Neuronal stem cell (in vitro differentiated cells): ENCODE measurements at regions not wholly inside any gene's neighbourhood (a gene's known extent, or its start where the extent isn't known, plus 50 kb on each side); places are given as distances from the start of the nearest gene placed in this dataset.
A peak's percentile ranks its signal among the peaks of the same experiment; 100 is the strongest.

Source experiments
- DNase-seq: peaks from one replicate; pipeline ENCODE4 v3.0.0-alpha.2; 2013; ENCODE audit warnings: low spot score
- H2AFZ ChIP-seq: one replicate; pipeline ENCODE4 v1.6.1; 2013; ENCODE audit warnings: mild to moderate bottlenecking, low read length, inconsistent platforms
- H2AK5ac ChIP-seq: 2 replicates; pipeline ENCODE4 v1.6.1; 2013; ENCODE audit warnings: low read depth, mild to moderate bottlenecking, inconsistent platforms, low read length, moderate library complexity, mixed read lengths
- H2BK120ac ChIP-seq: 2 replicates; pipeline ENCODE4 v1.6.1; 2013; ENCODE audit warnings: low read depth, mild to moderate bottlenecking, inconsistent platforms, low read length, moderate library complexity, mixed read lengths
- H2BK12ac ChIP-seq: one replicate; pipeline ENCODE4 v1.6.1; 2013; ENCODE audit warnings: low read length, inconsistent platforms
- H2BK15ac ChIP-seq: 2 replicates; pipeline ENCODE4 v1.6.1; 2013; ENCODE audit warnings: mild to moderate bottlenecking, low read length, inconsistent platforms, mixed read lengths
- H2BK5ac ChIP-seq: one replicate; pipeline ENCODE4 v1.6.1; 2013; ENCODE audit warnings: inconsistent platforms, mild to moderate bottlenecking, low read length, moderate library complexity
- H3K14ac ChIP-seq: one replicate; pipeline ENCODE4 v1.6.1; 2013; ENCODE audit warnings: low read length, inconsistent platforms
- H3K18ac ChIP-seq: 2 replicates; pipeline ENCODE4 v1.6.1; 2013; ENCODE audit warnings: low read length, inconsistent platforms
- H3K23ac ChIP-seq: 2 replicates; pipeline ENCODE4 v1.6.1; 2013; ENCODE audit warnings: low read depth, mild to moderate bottlenecking, mixed read lengths, low read length, inconsistent platforms; ENCODE audit not compliant: poor library complexity
- H3K27ac ChIP-seq: replicated peaks from 3 replicates; pipeline ENCODE4 v1.5.1; 2013; ENCODE audit warnings: low read length, inconsistent platforms
- H3K27me3 ChIP-seq, 3 experiments: 2 replicates each; pipeline ENCODE4 v1.6.1; 2013; ENCODE audit warnings: low read length in 3 of 3, mild to moderate bottlenecking in 2 of 3, inconsistent platforms in 1 of 3, low read depth in 1 of 3, mixed read lengths in 1 of 3, moderate library complexity in 1 of 3; ENCODE audit not compliant: control insufficient read depth in 3 of 3, insufficient read depth in 3 of 3
- H3K36me3 ChIP-seq, 2 donors: replicated peaks in 1 of 2; 2 replicates each; pipeline ENCODE4 v1.6.1; 2013; ENCODE audit warnings: low read length in 2 of 2; ENCODE audit not compliant: control insufficient read depth in 2 of 2, insufficient read depth in 2 of 2
- H3K4ac ChIP-seq: 2 replicates; pipeline ENCODE4 v1.6.1; 2013; ENCODE audit warnings: inconsistent platforms, mild to moderate bottlenecking, low read length, moderate library complexity
- H3K4me1 ChIP-seq, 2 donors: 1 replicate in 1 of 2; 2 replicates in 1 of 2; pipeline ENCODE4 v1.6.1; 2013; ENCODE audit warnings: low read length in 2 of 2, low read depth in 1 of 2; ENCODE audit not compliant: control insufficient read depth in 2 of 2, insufficient read depth in 1 of 2
- H3K4me2 ChIP-seq: one replicate; pipeline ENCODE4 v1.6.1; 2013; ENCODE audit warnings: mild to moderate bottlenecking, low read length, inconsistent platforms; ENCODE audit not compliant: insufficient read depth, poor library complexity, severe bottlenecking
- H3K4me3 ChIP-seq, 2 donors: 2 replicates each; pipeline ENCODE4 v1.5.1; 2013; ENCODE audit warnings: low read length in 2 of 2, mild to moderate bottlenecking in 2 of 2, inconsistent platforms in 1 of 2, moderate library complexity in 1 of 2
- H3K79me1 ChIP-seq: one replicate; pipeline ENCODE4 v1.6.1; 2013; ENCODE audit warnings: low read depth, mild to moderate bottlenecking, inconsistent platforms, low read length, moderate library complexity
- H3K9ac ChIP-seq: one replicate; pipeline ENCODE4 v1.6.1; 2013; ENCODE audit warnings: mild to moderate bottlenecking, low read depth, low read length, inconsistent platforms; ENCODE audit not compliant: poor library complexity
- H3K9me3 ChIP-seq, 2 donors: replicated peaks in 1 of 2; 2 replicates each; pipeline versions ENCODE3 to v1.6.1; 2013; ENCODE audit warnings: low read length in 2 of 2, mild to moderate bottlenecking in 2 of 2, inconsistent platforms in 1 of 2, low read depth in 1 of 2, mixed read lengths in 1 of 2, moderate library complexity in 1 of 2; ENCODE audit not compliant: control insufficient read depth in 2 of 2, insufficient read depth in 1 of 2
- H4K8ac ChIP-seq: one replicate; pipeline ENCODE4 v1.6.1; 2013; ENCODE audit warnings: low read depth, mild to moderate bottlenecking, inconsistent platforms, low read length, moderate library complexity
- H4K91ac ChIP-seq: one replicate; pipeline ENCODE4 v1.6.1; 2013; ENCODE audit warnings: low read length, low read depth, mild to moderate bottlenecking, inconsistent platforms; ENCODE audit not compliant: poor library complexity
- WGBS, 2 donors: extraction: QIAGEN DNeasy Blood & Tissue Kit; methylation state at CpG; one replicate each; pipeline ENCODE4 v1.1.7; 2013; ENCODE audit warnings: missing lambda C conversion rate in 2 of 2, mixed read lengths in 1 of 2; ENCODE audit not compliant: insufficient read length in 2 of 2, insufficient replicate concordance in 1 of 2; ENCODE audit errors: extremely low coverage in 2 of 2; 5-methylcytosine and 5-hydroxymethylcytosine counted together

DNA sequence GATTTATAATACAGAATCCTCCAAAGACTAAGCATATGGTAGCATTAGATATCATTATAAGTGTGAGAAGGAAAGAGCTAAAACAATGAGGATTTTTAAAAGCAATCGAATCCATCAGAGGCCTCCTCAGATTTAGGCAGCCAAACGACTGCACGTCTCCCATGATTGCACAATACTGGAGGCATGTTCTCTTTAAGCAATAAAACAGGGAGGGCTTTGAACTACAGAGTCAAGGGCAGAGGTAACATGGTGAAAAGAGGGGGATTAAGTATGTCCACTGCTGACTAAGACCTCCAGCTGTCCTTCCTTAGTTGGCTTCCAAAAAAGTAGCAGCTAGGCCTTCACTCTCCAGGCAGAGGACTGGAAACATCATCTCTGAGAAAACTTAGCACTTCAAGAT is 298.7 kb upstream of the RGMB start:
- WGBS, 2 donors = no CpG with 5 or more reads among the region's 3 CpGs

GRCh38 chr5:98482321-98483300 is 290.9 kb upstream of the RGMB start:
- Histone ChIP-seq H2BK5ac (no peak overlapping the region), H2BK15ac (no peak overlapping the region), H2AK5ac (no peak overlapping the region), H3K4me2 (no peak overlapping the region), H4K91ac (no peak overlapping the region), H4K8ac (no peak overlapping the region), H3K14ac (no peak overlapping the region), H3K4me1 (peaks cover 0 to 2% of the 10 kb centered on the region in 2 donors), H2BK12ac (no peak overlapping the region), H3K23ac (no peak overlapping the region), H2BK120ac (no peak overlapping the region), H3K9me3 (no peaks in the 10 kb centered on the region), H3K36me3 (no peaks in the 10 kb centered on the region), H3K18ac (no peak overlapping the region), H3K4me3 (no peak overlapping the region), H3K27me3 (no peaks in the 10 kb centered on the region), H2AFZ (peak overlapping the region; percentile 25), H3K9ac (no peak overlapping the region), H3K4ac (no peak overlapping the region), H3K79me1 (peaks cover 1% of the 10 kb centered on the region), H3K27ac (no peak overlapping the region)
- no CpG with 5 or more reads among the region's 3 CpGs for WGBS, 2 donors
- DNase-seq = no peak

More for the DNA sequence above, 298.7 kb upstream of the RGMB start:
- Histone ChIP-seq H3K79me1 (no peaks in the 10 kb centered on the region), H4K91ac (no peak overlapping the region), H3K4me2 (no peak overlapping the region), H3K23ac (no peak overlapping the region), H2BK120ac (no peak overlapping the region), H2BK12ac (no peak overlapping the region), H3K4me3 (no peak overlapping the region), H3K27me3 (no peaks in the 10 kb centered on the region), H2BK15ac (no peak overlapping the region), H2AFZ (peak overlapping the region; percentile 63), H3K9me3 (no peaks in the 10 kb centered on the region), H3K14ac (no peak overlapping the region), H3K9ac (no peak overlapping the region), H3K4me1 (no peaks in the 10 kb centered on the region), H3K4ac (no peak overlapping the region), H3K27ac (no peak overlapping the region), H3K36me3 (no peaks in the 10 kb centered on the region), H2AK5ac (no peak overlapping the region), H4K8ac (no peak overlapping the region), H2BK5ac (no peak overlapping the region), H3K18ac (no peak overlapping the region)
- DNase-seq = no peak

GRCh38 chr5:98483301-98483685 is 290.2 kb upstream of the RGMB start:
- Histone ChIP-seq H3K27ac (no peak overlapping the region), H3K36me3 (no peaks in the 10 kb centered on the region), H3K79me1 (peaks cover 1% of the 10 kb centered on the region), H3K4me3 (no peak overlapping the region), H2BK12ac (no peak overlapping the region), H3K9ac (no peak overlapping the region), H2BK120ac (no peak overlapping the region), H3K4me1 (peaks cover 0 to 3% of the 10 kb centered on the region in 2 donors), H3K4me2 (no peak overlapping the region), H3K9me3 (peaks cover 0 to 5% of the 10 kb centered on the region in 2 donors), H4K8ac (no peak overlapping the region), H2BK5ac (no peak overlapping the region), H3K14ac (no peak overlapping the region), H2AFZ (no peak overlapping the region), H2AK5ac (no peak overlapping the region), H4K91ac (no peak overlapping the region), H3K23ac (no peak overlapping the region), H3K27me3 (no peaks in the 10 kb centered on the region), H2BK15ac (no peak overlapping the region), H3K4ac (no peak overlapping the region), H3K18ac (no peak overlapping the region)
- no peak for DNase-seq
- no CpG with 5 or more reads among the region's 1 CpG for WGBS, 2 donors

DNA sequence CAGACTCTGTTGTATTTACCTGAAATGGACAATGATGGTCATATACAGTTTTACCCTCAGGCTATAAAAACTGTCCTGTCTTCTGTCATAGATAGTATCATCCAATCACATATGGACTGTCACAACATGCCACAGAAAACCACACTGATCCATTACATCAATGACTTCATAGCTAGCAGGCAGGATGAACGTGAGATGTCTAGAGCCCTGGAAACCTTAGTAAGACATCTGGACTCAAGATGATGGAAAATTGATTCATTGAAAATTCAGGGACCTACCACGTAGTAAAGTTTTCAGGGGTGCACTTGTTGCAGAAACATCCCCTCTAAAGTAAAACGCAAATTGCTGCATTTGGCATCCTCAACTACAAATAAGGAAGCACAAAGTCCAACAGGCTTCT is 284.4 kb upstream of the RGMB start:
- Histone ChIP-seq H3K14ac (no peak overlapping the region), H3K4ac (no peak overlapping the region), H3K27me3 (no peaks in the 10 kb centered on the region), H3K4me2 (no peak overlapping the region), H2BK5ac (no peak overlapping the region), H3K36me3 (no peaks in the 10 kb centered on the region), H3K9ac (no peak overlapping the region), H3K23ac (no peak overlapping the region), H3K27ac (no peak overlapping the region), H2BK15ac (no peak overlapping the region), H2BK12ac (no peak overlapping the region), H2AK5ac (no peak overlapping the region), H3K9me3 (peaks cover 0 to 26% of the 10 kb centered on the region in 2 donors), H3K4me3 (no peak overlapping the region), H4K8ac (no peak overlapping the region), H3K4me1 (peaks cover 0 to 3% of the 10 kb centered on the region in 2 donors), H3K79me1 (no peaks in the 10 kb centered on the region), H2AFZ (no peak overlapping the region), H4K91ac (no peak overlapping the region), H2BK120ac (no peak overlapping the region), H3K18ac (no peak overlapping the region)
- WGBS, 2 donors = no CpG with 5 or more reads among the region's 3 CpGs
- no peak for DNase-seq
